NCI-H82 treated with DMSO at 0.1 percent for 48 hours (cell line): ENCODE measurements at regions not wholly inside any gene's neighbourhood (a gene's known extent, or its start where the extent isn't known, plus 50 kb on each side); places are given as distances from the start of the nearest gene placed in this dataset.
"Not testable (repeated sequence)": the region's sequence is repeated elsewhere in the genome, so short reads cannot be mapped to it uniquely, and the experiment has no call there.

ENCODE experiments used
- DNase-seq: peaks from one replicate; lab custom pipeline; 2025; ENCODE audit not compliant: unreplicated experiment; lab: John Stamatoyannopoulos, UW

DNA sequence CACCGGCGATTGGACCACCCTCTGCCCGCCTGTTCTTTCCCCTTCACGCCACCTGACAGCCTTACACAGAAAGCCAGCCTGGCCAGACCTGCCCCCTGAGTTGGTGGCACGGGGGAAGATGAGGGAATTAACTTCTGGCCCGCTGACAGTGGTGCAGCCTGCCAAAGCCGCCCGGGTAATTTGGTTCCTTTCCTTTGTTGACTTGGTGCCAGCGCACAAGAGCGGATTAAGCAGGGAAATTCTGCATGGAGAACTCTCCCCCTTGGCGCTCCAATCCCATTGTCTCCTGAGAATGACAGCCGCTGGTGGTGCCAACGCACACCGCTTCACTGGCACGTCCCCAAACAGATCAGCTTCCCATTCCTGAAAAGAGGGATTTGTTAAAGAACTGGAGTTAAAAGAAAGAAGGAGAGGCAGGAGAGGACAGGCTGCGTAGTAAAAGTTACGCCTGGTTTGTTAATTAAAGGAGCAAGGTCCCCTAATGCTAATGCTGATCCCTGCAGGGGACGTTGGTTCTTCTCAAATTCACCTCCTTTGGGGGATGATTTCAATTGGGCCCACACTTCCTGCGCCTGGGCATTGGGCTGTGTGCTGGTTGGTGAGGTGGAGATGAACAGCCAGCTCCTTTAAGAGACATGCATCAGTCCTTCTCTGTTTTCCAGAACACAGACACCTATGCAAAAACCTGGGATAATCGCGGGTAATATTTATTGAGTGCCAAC lies 286.8 kb downstream of the MYCN start:
- DNase-seq: peak; percentile 12

- no peak for DNase-seq
Observed at GRCh38 chr2:16226381-16226780, 286.0 kb downstream of the MYCN start.

- no peak for DNase-seq
Observed at GRCh38 chr2:16225545-16225944, 285.2 kb downstream of the MYCN start.

DNA sequence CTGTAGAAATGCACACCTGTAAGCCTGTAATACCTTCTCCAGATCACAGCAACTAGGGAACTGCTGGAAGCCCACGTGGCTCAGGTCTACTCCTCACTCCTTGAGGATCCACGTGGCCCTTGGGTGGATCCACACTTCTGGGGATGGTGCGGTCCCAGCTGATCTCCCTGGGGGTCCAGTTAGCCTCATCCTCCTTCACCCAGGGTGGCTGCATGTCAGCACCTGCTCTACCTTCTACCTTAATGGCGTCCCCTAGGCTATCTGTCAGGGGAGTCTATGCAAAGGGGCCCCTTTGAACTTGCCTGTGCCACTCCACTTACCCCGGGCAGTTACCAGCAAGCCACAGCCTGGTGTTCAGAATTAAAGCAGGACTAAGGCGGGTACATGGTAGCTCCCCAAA lies 284.7 kb downstream of the MYCN start:
- DNase-seq: no peak

GRCh38 chr2:16224298-16225045 lies 284.1 kb downstream of the MYCN start:
- peak; percentile 73 for DNase-seq

GRCh38 chr2:16223841-16224177 lies 283.5 kb downstream of the MYCN start:
- DNase-seq: no peak

DNA sequence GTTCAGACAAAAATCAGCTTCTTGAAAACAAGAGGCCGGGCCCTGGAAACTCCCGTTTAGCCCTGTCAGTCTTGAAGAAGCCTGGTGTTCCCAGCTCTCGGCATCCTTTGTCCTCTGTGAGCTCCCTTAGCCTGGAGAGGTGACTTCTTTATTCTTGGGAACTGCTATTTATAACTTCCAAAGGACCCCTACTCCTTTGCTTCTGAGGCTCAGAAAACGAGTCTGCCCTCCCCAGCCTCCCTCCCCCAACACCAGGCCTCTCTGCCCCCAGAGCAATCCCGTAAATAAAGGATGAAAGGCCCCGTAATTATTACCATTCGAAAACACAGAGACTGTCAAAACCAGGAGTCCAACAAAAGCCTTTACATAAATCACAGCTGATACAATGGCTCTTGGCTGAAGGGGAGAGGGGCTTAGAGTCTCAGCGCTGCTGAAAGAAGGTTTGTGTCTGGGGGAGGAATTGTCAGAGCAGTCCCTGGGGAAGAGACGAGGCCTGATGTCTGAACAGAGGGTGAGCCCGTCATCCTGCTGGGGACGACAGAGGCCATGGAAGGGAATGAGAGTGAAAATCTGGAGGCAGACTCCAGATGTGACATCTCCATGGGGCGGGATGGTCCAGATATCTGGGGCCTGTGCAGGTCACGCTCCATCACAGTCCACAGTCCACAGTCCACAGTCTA lies 283.0 kb downstream of the MYCN start:
- no peak for DNase-seq

DNA sequence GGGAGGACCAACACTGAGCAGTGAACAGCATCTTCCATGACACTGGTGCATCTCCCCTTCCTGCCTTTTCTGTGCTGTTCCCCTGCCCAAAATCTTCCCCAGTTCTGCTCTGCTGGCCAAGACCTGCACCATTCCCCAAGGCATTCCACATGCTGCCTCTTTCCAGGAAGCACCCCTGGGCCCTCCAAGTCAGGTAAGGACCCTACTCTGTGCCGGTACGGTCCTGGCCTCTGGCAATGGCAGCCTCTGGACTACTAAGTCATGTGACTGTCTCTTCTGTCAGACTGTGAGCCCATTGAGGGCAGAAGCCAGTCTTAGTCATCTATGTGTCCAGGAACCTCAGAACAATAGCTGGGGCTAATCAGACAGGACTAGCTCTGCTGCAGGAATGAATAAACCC lies 282.0 kb downstream of the MYCN start:
- no peak for DNase-seq

GRCh38 chr2:16221461-16222010 lies 281.2 kb downstream of the MYCN start:
- DNase-seq: no peak

DNA sequence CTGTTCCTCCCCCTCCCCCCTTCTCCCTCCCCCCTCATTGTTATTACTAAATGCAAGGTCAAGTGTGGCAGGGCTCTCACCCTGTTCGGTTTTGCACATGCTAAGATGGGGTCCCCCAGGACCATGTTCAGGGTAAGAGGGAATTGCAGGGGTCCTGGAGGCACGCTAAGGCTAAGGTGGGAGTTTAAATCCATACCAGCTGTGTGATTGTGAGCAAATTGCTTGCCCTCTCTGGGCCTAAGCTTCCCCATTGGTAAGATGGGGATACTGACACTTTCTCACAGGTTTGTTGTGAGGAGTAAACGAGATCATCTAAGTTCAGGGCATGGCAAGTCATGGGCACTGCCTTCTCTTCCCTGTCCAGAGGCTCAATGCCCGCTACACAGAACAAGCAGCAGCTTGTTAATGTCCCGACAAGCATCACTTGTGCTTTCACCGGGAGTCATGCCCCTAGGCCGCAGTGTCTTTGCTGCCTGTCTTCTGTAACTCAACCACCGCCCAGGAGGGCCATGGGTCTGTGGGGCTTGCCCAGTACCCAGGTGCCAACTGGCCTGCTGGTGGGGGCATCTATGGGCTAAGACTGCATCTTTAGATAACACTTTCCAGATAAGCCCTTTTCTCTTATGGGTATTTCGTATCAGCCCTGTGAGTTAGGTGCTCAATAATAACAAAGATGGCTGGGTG lies 279.1 kb downstream of the MYCN start:
- no peak for DNase-seq

DNA sequence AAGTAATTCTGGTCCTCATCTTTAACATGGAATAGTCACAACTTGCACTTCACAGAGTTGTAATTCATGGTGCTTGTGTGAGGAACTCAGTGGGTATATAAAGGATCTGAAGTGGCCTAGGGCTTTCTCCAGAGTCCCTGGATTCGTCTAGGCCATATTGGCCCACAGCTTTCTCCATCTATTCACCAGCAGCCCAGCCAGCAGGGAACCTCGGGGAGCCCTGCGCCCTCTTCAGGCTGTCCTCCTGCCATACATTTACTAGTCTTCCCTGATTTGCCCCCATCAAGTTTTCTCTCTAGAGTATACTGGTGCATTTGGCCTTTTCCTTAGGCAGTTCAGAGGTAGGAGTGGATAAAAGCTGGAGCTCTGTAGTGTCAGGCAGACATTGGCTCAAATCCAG lies 278.3 kb downstream of the MYCN start:
- peak; percentile 20 for DNase-seq

DNA sequence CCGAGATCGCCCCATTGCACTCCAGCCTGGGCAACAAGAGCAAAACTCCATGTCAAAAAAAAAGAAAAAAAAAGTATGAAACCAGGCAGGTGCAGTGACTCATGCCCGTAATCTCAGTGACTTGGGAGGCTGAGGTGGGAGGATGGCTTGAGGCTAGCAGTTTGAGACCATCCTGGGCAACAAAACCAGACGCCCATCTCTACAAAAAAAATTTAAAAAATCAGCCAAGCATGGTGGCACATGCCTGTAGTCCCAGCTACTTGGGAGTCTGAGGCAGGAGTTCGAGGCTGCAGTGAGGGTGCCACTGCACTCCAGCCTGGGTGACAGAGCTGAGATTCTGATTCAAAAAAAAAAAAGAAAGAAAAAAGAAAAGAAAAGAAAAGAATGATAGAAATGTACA lies 277.8 kb downstream of the MYCN start:
- DNase-seq: no peak

- DNase-seq: not testable (repeated sequence)
Observed at GRCh38 chr2:16217741-16218140, 277.4 kb downstream of the MYCN start.

DNA sequence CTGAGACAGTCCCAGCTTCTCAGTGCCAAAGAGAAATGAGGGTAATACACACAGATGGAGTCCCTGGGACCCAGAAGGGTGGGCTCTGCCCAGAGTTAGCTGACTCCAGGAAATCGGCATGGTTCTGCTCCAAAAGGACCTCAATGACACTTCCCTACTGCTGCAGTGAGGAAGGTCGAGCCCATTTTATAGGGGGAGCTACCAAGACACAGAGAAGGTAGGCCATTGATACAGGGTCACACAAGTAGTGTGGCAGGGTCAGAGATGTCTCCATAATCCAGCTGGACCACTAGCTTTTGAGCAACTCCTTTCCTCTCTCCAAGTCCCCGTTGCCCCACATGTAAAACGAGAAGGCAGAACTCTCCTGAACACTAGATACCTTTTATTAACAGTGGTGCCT lies 276.9 kb downstream of the MYCN start:
- no peak for DNase-seq

DNA sequence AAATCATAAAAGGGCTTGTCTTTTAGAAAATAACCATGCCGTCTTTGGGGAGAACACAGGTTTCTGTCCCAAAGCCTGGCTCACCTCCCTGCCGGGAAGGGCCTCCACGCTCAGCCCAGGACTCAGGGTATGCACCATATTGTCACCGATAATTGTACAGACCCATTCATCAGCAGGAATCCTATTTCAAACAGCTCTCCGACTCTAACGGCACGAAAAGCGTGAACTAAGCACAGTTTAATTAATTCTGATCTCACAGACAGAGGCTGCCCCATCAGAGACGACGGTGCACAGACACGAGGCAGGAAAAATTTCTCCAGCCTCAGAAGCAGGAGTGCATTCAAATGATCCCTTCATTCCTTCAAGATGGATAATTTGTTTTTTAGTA lies 276.2 kb downstream of the MYCN start:
- DNase-seq: no peak

GRCh38 chr2:16215902-16216557 lies 275.7 kb downstream of the MYCN start:
- no peak for DNase-seq

DNA sequence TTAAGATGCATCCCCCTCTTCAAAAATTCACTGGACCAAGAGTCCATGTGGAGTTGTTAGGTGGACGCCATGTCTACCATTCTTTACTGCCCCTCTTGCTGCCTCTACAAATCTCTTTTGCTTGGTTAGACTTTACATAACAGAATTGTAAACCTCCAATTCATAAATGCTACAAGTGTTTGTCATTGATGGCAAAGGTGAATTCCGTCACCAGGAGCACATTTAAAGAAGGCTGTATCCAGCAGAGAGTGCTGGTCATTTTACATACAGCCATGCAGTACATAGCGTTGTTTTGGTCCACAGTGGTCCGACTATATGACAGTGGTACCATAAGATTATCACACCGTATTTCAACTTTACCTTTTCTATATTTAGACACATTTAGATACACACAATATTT lies 274.5 kb downstream of the MYCN start:
- DNase-seq: no peak

DNA sequence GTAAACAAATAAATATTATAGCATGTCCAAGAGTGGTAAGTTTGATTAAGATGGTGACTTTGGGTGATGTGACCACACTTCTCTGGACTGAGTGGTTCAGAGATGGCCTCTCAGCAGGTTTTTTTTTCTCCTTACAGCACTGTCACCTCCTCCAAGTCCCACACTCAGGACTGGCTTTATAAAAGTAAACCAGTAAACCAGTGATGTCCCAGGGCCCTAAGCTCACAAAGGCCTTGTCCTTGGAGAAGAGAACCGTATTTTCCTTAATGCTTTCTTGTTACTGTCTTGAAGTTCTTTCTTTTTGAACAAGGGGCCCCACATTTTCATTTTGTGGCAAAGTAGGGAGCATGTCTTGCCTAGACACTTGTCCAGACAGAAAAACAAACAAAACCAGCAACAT lies 274.0 kb downstream of the MYCN start:
- no peak for DNase-seq

- DNase-seq: no peak
Observed at GRCh38 chr2:16212321-16212720, 272.0 kb downstream of the MYCN start.

GRCh38 chr2:16211341-16211740 lies 271.0 kb downstream of the MYCN start:
- DNase-seq: no peak

GRCh38 chr2:16210841-16211240 lies 270.5 kb downstream of the MYCN start:
- no peak for DNase-seq
